Neuronal stem cell (in vitro differentiated cells): ENCODE measurements at regions not wholly inside any gene's neighbourhood (a gene's known extent, or its start where the extent isn't known, plus 50 kb on each side); places are given as distances from the start of the nearest gene placed in this dataset.
A peak's percentile ranks its signal among the peaks of the same experiment; 100 is the strongest.

Experiments
- DNase-seq: peaks from one replicate; pipeline ENCODE4 v3.0.0-alpha.2; 2013; ENCODE audit warnings: low spot score
- H2AFZ ChIP-seq: one replicate; pipeline ENCODE4 v1.6.1; 2013; ENCODE audit warnings: mild to moderate bottlenecking, low read length, inconsistent platforms
- H2AK5ac ChIP-seq: 2 replicates; pipeline ENCODE4 v1.6.1; 2013; ENCODE audit warnings: low read depth, mild to moderate bottlenecking, inconsistent platforms, low read length, moderate library complexity, mixed read lengths
- H2BK120ac ChIP-seq: 2 replicates; pipeline ENCODE4 v1.6.1; 2013; ENCODE audit warnings: low read depth, mild to moderate bottlenecking, inconsistent platforms, low read length, moderate library complexity, mixed read lengths
- H2BK12ac ChIP-seq: one replicate; pipeline ENCODE4 v1.6.1; 2013; ENCODE audit warnings: low read length, inconsistent platforms
- H2BK15ac ChIP-seq: 2 replicates; pipeline ENCODE4 v1.6.1; 2013; ENCODE audit warnings: mild to moderate bottlenecking, low read length, inconsistent platforms, mixed read lengths
- H2BK5ac ChIP-seq: one replicate; pipeline ENCODE4 v1.6.1; 2013; ENCODE audit warnings: inconsistent platforms, mild to moderate bottlenecking, low read length, moderate library complexity
- H3K14ac ChIP-seq: one replicate; pipeline ENCODE4 v1.6.1; 2013; ENCODE audit warnings: low read length, inconsistent platforms
- H3K18ac ChIP-seq: 2 replicates; pipeline ENCODE4 v1.6.1; 2013; ENCODE audit warnings: low read length, inconsistent platforms
- H3K23ac ChIP-seq: 2 replicates; pipeline ENCODE4 v1.6.1; 2013; ENCODE audit warnings: low read depth, mild to moderate bottlenecking, mixed read lengths, low read length, inconsistent platforms; ENCODE audit not compliant: poor library complexity
- H3K27ac ChIP-seq: replicated peaks from 3 replicates; pipeline ENCODE4 v1.5.1; 2013; ENCODE audit warnings: low read length, inconsistent platforms
- H3K27me3 ChIP-seq, 3 experiments: 2 replicates each; pipeline ENCODE4 v1.6.1; 2013; ENCODE audit warnings: low read length in 3 of 3, mild to moderate bottlenecking in 2 of 3, inconsistent platforms in 1 of 3, low read depth in 1 of 3, mixed read lengths in 1 of 3, moderate library complexity in 1 of 3; ENCODE audit not compliant: control insufficient read depth in 3 of 3, insufficient read depth in 3 of 3
- H3K36me3 ChIP-seq, 2 donors: replicated peaks in 1 of 2; 2 replicates each; pipeline ENCODE4 v1.6.1; 2013; ENCODE audit warnings: low read length in 2 of 2; ENCODE audit not compliant: control insufficient read depth in 2 of 2, insufficient read depth in 2 of 2
- H3K4ac ChIP-seq: 2 replicates; pipeline ENCODE4 v1.6.1; 2013; ENCODE audit warnings: inconsistent platforms, mild to moderate bottlenecking, low read length, moderate library complexity
- H3K4me1 ChIP-seq, 2 donors: 1 replicate in 1 of 2; 2 replicates in 1 of 2; pipeline ENCODE4 v1.6.1; 2013; ENCODE audit warnings: low read length in 2 of 2, low read depth in 1 of 2; ENCODE audit not compliant: control insufficient read depth in 2 of 2, insufficient read depth in 1 of 2
- H3K4me2 ChIP-seq: one replicate; pipeline ENCODE4 v1.6.1; 2013; ENCODE audit warnings: mild to moderate bottlenecking, low read length, inconsistent platforms; ENCODE audit not compliant: insufficient read depth, poor library complexity, severe bottlenecking
- H3K4me3 ChIP-seq, 2 donors: 2 replicates each; pipeline ENCODE4 v1.5.1; 2013; ENCODE audit warnings: low read length in 2 of 2, mild to moderate bottlenecking in 2 of 2, inconsistent platforms in 1 of 2, moderate library complexity in 1 of 2
- H3K79me1 ChIP-seq: one replicate; pipeline ENCODE4 v1.6.1; 2013; ENCODE audit warnings: low read depth, mild to moderate bottlenecking, inconsistent platforms, low read length, moderate library complexity
- H3K9ac ChIP-seq: one replicate; pipeline ENCODE4 v1.6.1; 2013; ENCODE audit warnings: mild to moderate bottlenecking, low read depth, low read length, inconsistent platforms; ENCODE audit not compliant: poor library complexity
- H3K9me3 ChIP-seq, 2 donors: replicated peaks in 1 of 2; 2 replicates each; pipeline versions ENCODE3 to v1.6.1; 2013; ENCODE audit warnings: low read length in 2 of 2, mild to moderate bottlenecking in 2 of 2, inconsistent platforms in 1 of 2, low read depth in 1 of 2, mixed read lengths in 1 of 2, moderate library complexity in 1 of 2; ENCODE audit not compliant: control insufficient read depth in 2 of 2, insufficient read depth in 1 of 2
- H4K8ac ChIP-seq: one replicate; pipeline ENCODE4 v1.6.1; 2013; ENCODE audit warnings: low read depth, mild to moderate bottlenecking, inconsistent platforms, low read length, moderate library complexity
- H4K91ac ChIP-seq: one replicate; pipeline ENCODE4 v1.6.1; 2013; ENCODE audit warnings: low read length, low read depth, mild to moderate bottlenecking, inconsistent platforms; ENCODE audit not compliant: poor library complexity
- WGBS, 2 donors: extraction: QIAGEN DNeasy Blood & Tissue Kit; methylation state at CpG; one replicate each; pipeline ENCODE4 v1.1.7; 2013; ENCODE audit warnings: missing lambda C conversion rate in 2 of 2, mixed read lengths in 1 of 2; ENCODE audit not compliant: insufficient read length in 2 of 2, insufficient replicate concordance in 1 of 2; ENCODE audit errors: extremely low coverage in 2 of 2; 5-methylcytosine and 5-hydroxymethylcytosine counted together

GRCh38 chr10:3476640-3477448, 304.3 kb upstream of the PITRM1 start:
- WGBS, 2 donors: no CpG with 5 or more reads among the region's 12 CpGs
- no peaks in the 10 kb centered on the region for H3K27me3 ChIP-seq
- no peak overlapping the region for H3K4ac ChIP-seq
- H3K23ac ChIP-seq: no peak overlapping the region
- H2BK12ac ChIP-seq: no peak overlapping the region
- no peaks in the 10 kb centered on the region for H3K36me3 ChIP-seq
- no peak overlapping the region for H2BK5ac ChIP-seq
- H4K91ac ChIP-seq: no peak overlapping the region
- no peak overlapping the region for H3K9ac ChIP-seq
- peaks cover 3% of the 10 kb centered on the region in 2 donors for H3K4me1 ChIP-seq
- no peaks in the 10 kb centered on the region for H3K79me1 ChIP-seq
- no peak overlapping the region for H2AFZ ChIP-seq
- no peak overlapping the region for H2BK120ac ChIP-seq
- H3K9me3 ChIP-seq: peaks cover 1 to 14% of the 10 kb centered on the region in 2 donors
- no peak overlapping the region for H3K27ac ChIP-seq
- no peak overlapping the region for H3K4me3 ChIP-seq
- no peak overlapping the region for H2BK15ac ChIP-seq
- H2AK5ac ChIP-seq: no peak overlapping the region
- H3K4me2 ChIP-seq: no peak overlapping the region
- H4K8ac ChIP-seq: no peak overlapping the region
- DNase-seq: no peak
- peak overlapping the region; percentile 74 for H3K18ac ChIP-seq
- no peak overlapping the region for H3K14ac ChIP-seq

GRCh38 chr10:3476186-3476585, 303.6 kb upstream of the PITRM1 start:
- Histone ChIP-seq H2AK5ac (no peak overlapping the region), H2AFZ (no peak overlapping the region), H3K4ac (no peak overlapping the region), H3K18ac (no peak overlapping the region), H3K14ac (no peak overlapping the region), H2BK12ac (no peak overlapping the region), H3K4me1 (peaks cover 3 to 6% of the 10 kb centered on the region in 2 donors), H4K8ac (no peak overlapping the region), H3K9ac (no peak overlapping the region), H2BK5ac (no peak overlapping the region), H3K9me3 (peaks cover 1 to 14% of the 10 kb centered on the region in 2 donors), H4K91ac (no peak overlapping the region), H3K79me1 (no peaks in the 10 kb centered on the region), H3K4me3 (no peak overlapping the region), H2BK120ac (no peak overlapping the region), H2BK15ac (no peak overlapping the region), H3K27me3 (no peaks in the 10 kb centered on the region), H3K4me2 (no peak overlapping the region), H3K23ac (no peak overlapping the region), H3K27ac (no peak overlapping the region), H3K36me3 (no peaks in the 10 kb centered on the region)
- WGBS, 2 donors: no CpG with 5 or more reads among the region's 10 CpGs
- DNase-seq: no peak

DNA sequence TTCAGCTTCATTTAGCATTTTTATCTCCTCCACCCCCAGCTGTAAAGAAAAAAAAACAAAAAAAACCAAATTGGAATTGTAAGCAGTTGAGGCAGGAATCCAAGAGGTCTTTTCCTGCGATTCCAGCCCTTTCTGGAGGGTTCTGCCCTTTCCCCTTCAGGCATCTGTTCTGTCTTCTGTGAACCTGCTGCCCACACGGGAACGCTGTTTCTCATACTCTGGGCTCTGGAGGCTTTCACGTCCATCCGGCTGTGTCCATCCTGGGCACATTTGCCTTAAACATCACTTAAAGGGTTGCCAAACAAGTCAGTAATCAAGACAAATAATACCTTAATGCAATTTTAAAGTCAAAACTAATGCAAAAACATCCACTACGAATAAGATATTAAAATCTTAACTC, 302.8 kb upstream of the PITRM1 start:
- H3K23ac ChIP-seq: no peak overlapping the region
- no peak overlapping the region for H2BK120ac ChIP-seq
- peaks cover 3 to 6% of the 10 kb centered on the region in 2 donors for H3K4me1 ChIP-seq
- H2BK5ac ChIP-seq: no peak overlapping the region
- no peak overlapping the region for H3K4me2 ChIP-seq
- no CpG with 5 or more reads among the region's 6 CpGs for WGBS, 2 donors
- H3K14ac ChIP-seq: no peak overlapping the region
- H2AK5ac ChIP-seq: no peak overlapping the region
- no peak overlapping the region for H2BK15ac ChIP-seq
- no peak overlapping the region for H4K8ac ChIP-seq
- H2AFZ ChIP-seq: no peak overlapping the region
- H3K79me1 ChIP-seq: no peaks in the 10 kb centered on the region
- H3K27me3 ChIP-seq: no peaks in the 10 kb centered on the region
- H3K9ac ChIP-seq: no peak overlapping the region
- no peak overlapping the region for H4K91ac ChIP-seq
- H3K27ac ChIP-seq: no peak overlapping the region
- no peak overlapping the region for H2BK12ac ChIP-seq
- H3K9me3 ChIP-seq: peaks cover 1 to 14% of the 10 kb centered on the region in 2 donors
- H3K36me3 ChIP-seq: no peaks in the 10 kb centered on the region
- peak overlapping the region; percentile 33 for H3K18ac ChIP-seq
- no peak overlapping the region for H3K4me3 ChIP-seq
- no peak for DNase-seq
- H3K4ac ChIP-seq: no peak overlapping the region

DNA sequence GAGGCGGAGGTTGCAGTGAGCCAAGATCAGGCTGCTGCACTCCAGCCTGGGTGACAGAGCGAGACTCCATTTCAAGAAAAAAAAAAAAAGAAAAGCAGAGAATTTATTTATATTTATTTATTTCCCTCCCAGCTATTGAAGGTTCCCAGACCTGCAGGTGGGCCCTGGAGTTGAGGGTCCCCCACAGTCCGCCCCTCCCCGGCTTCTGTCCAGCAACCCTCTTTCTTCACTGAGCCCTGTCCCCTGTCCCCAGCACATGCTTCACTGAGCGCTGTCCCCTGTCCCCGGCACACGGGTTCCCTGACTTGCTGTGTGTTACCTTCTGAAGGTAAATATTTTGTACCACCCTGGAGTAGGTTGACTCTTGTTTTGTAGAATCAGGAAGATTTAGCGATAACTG, 301.7 kb upstream of the PITRM1 start:
- H2AK5ac ChIP-seq: no peak overlapping the region
- H3K4me1 ChIP-seq: peaks cover 3 to 8% of the 10 kb centered on the region in 2 donors
- WGBS, 2 donors: no CpG with 5 or more reads among the region's 8 CpGs
- no peak for DNase-seq
- no peaks in the 10 kb centered on the region for H3K27me3 ChIP-seq
- H3K79me1 ChIP-seq: no peaks in the 10 kb centered on the region
- H3K18ac ChIP-seq: peak overlapping the region; percentile 75
- H2BK12ac ChIP-seq: no peak overlapping the region
- H3K4ac ChIP-seq: no peak overlapping the region
- no peak overlapping the region for H3K27ac ChIP-seq
- H3K9me3 ChIP-seq: peaks cover 1 to 14% of the 10 kb centered on the region in 2 donors
- H2BK5ac ChIP-seq: no peak overlapping the region
- no peak overlapping the region for H2AFZ ChIP-seq
- no peak overlapping the region for H4K8ac ChIP-seq
- no peak overlapping the region for H2BK15ac ChIP-seq
- no peaks in the 10 kb centered on the region for H3K36me3 ChIP-seq
- H3K14ac ChIP-seq: no peak overlapping the region
- H4K91ac ChIP-seq: no peak overlapping the region
- H3K23ac ChIP-seq: no peak overlapping the region
- no peak overlapping the region for H3K4me3 ChIP-seq
- H3K4me2 ChIP-seq: no peak overlapping the region
- H2BK120ac ChIP-seq: no peak overlapping the region
- no peak overlapping the region for H3K9ac ChIP-seq
